ENCODE measurements at regions not wholly inside any gene's neighbourhood (a gene's known extent, or its start where the extent isn't known, plus 50 kb on each side); places are given as distances from the start of the nearest gene placed in this dataset.

DNA sequence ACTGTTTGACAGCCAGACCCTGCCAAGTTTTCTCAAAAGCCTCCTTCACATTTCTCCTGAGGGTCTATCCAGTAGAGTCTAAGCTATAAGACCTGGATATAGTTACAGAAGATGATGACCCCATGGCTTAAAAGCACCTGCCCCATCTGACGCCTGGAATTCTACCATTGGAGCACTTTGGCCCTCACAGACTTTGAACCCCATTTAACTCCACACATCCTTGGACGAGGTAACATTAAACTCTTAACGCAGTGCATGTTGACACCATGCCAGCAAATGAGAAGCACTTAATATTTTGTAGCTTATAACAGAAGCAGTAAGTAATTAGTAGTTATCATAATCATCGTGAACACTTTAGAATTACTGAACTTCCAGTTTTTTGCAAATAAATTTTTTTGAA, 61.9 kb upstream of the SMNDC1 start:
- TF ChIP-seq, protein P1, sequence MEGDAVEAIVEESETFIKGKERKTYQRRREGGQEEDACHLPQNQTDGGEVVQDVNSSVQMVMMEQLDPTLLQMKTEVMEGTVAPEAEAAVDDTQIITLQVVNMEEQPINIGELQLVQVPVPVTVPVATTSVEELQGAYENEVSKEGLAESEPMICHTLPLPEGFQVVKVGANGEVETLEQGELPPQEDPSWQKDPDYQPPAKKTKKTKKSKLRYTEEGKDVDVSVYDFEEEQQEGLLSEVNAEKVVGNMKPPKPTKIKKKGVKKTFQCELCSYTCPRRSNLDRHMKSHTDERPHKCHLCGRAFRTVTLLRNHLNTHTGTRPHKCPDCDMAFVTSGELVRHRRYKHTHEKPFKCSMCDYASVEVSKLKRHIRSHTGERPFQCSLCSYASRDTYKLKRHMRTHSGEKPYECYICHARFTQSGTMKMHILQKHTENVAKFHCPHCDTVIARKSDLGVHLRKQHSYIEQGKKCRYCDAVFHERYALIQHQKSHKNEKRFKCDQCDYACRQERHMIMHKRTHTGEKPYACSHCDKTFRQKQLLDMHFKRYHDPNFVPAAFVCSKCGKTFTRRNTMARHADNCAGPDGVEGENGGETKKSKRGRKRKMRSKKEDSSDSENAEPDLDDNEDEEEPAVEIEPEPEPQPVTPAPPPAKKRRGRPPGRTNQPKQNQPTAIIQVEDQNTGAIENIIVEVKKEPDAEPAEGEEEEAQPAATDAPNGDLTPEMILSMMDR (IDR thresholded peaks at IDR 0.05; ENCODE audit: poor library complexity): no peak
- no peak for TF ChIP-seq EZH2 (IDR thresholded peaks at IDR 0.05; ENCODE audit: borderline replicate concordance)
